Adrenal gland (tissue), 9 donors: ENCODE measurements at regions not wholly inside any gene's neighbourhood (a gene's known extent, or its start where the extent isn't known, plus 50 kb on each side); places are given as distances from the start of the nearest gene placed in this dataset.

ENCODE experiments used
- DNase-seq, 7 donors: peaks; one replicate each; pipeline ENCODE4 v3.0.0-alpha.2; 2019 to 2020
- H3K27ac ChIP-seq, 5 donors: fragments of 200-600 bp; sonication (generic) in 4 of 5; 1 replicate in 3 of 5; 2 replicates in 2 of 5; pipeline versions ENCODE4 v1.5.1 to v1.8.0; 2016 to 2020; ENCODE audit warnings: mild to moderate bottlenecking in 1 of 5
- H3K27me3 ChIP-seq: fragments of 200-600 bp; 2 replicates; pipeline ENCODE4 v1.8.0; 2021
- H3K36me3 ChIP-seq, 2 donors: fragments of 200-600 bp; replicated peaks in 1 of 2; 1 replicate in 1 of 2; 2 replicates in 1 of 2; pipeline versions ENCODE4 v1.5.1 to v1.8.0; 2018 to 2022
- H3K4me1 ChIP-seq, 2 donors: fragments of 200-600 bp; replicated peaks in 1 of 2; 1 replicate in 1 of 2; 2 replicates in 1 of 2; pipeline versions ENCODE4 v1.5.1 to v1.8.0; 2018 to 2021
- H3K4me3 ChIP-seq, 4 donors: fragments of 200-600 bp; sonication (generic) in 3 of 4; one replicate each; pipeline ENCODE4 v1.5.1; 2016 to 2018
- H3K9me3 ChIP-seq, 3 donors: fragments of 200-600 bp; sonication (generic) in 1 of 3; replicated peaks in 1 of 3; 1 replicate in 2 of 3; 2 replicates in 1 of 3; pipeline versions ENCODE4 v1.5.1 to v1.8.0; 2016 to 2021
- POLR2A ChIP-seq, 2 donors: fragments of 450-650 bp; IDR thresholded peaks; one replicate each; pipeline ENCODE4 v1.6.1; 2017; ENCODE audit warnings: antibody characterized with exemption in 2 of 2, mild to moderate bottlenecking in 2 of 2, moderate library complexity in 1 of 2
- WGBS, 4 donors: extraction: QIAGEN DNeasy Blood & Tissue Kit in 2 of 4; methylation state at CpG; one replicate each; pipeline versions ENCODE4 v1.1.5 to v1.1.7; 2013 to 2017; 5-methylcytosine and 5-hydroxymethylcytosine counted together
- intact Hi-C, 2 donors: fragments of 100-400 bp; cut with DNase I; formaldehyde crosslinking; loops; one replicate each; pipeline versions ENCODE4 v1.14.1 to v1.15.0; 2022 to 2023
- TF ChIP-seq, protein P1 (sequence below), 6 experiments: fragments of 450-650 bp in 4 of 6; fragments of 200-600 bp in 2 of 6; sonication (generic) in 1 of 6; IDR thresholded peaks; 1 replicate in 5 of 6; 2 replicates in 1 of 6; pipeline versions ENCODE4 v1.5.1 to v1.8.0; 2016 to 2021; ENCODE audit warnings: antibody characterized with exemption in 6 of 6, mild to moderate bottlenecking in 2 of 6, moderate library complexity in 1 of 6
- donor health status: healthy with polysubstance abuse.
- donor health status: Bipolar disorder and iron deficiency.
- donor health status: DM: yes; HTN: yes; CAD: no.
- donor health status: DM: no; HTN: no; CAD: no.
- donor health status: DM: no; HTN: no; CAD: no.

DNA sequence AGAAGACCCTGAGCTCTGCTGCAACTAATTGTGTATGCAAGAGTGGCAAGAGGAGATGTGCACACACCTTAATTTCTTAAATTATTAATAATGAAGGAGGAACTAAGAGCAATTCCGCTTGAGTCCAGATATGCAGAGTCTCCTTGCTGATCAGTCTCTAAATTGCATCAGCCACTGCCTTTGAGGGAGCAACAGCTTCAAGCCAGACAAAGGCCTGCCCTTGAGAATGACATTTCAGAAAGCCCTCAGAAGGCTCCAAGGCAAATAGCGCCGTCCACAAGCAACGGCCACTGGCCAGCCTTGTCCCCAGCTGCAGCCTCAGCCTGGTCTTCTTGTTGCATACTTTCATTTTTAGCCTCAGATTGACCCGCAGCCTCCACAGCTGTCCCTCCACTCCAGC is 110.6 kb upstream of the RNF32 start:
- TF ChIP-seq, protein P1, sequence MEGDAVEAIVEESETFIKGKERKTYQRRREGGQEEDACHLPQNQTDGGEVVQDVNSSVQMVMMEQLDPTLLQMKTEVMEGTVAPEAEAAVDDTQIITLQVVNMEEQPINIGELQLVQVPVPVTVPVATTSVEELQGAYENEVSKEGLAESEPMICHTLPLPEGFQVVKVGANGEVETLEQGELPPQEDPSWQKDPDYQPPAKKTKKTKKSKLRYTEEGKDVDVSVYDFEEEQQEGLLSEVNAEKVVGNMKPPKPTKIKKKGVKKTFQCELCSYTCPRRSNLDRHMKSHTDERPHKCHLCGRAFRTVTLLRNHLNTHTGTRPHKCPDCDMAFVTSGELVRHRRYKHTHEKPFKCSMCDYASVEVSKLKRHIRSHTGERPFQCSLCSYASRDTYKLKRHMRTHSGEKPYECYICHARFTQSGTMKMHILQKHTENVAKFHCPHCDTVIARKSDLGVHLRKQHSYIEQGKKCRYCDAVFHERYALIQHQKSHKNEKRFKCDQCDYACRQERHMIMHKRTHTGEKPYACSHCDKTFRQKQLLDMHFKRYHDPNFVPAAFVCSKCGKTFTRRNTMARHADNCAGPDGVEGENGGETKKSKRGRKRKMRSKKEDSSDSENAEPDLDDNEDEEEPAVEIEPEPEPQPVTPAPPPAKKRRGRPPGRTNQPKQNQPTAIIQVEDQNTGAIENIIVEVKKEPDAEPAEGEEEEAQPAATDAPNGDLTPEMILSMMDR (IDR thresholded peaks at IDR 0.05), result no peak
- no peak for TF ChIP-seq POLR2A (IDR thresholded peaks at IDR 0.05)
- intact Hi-C loops, result no loop called here
- H3K4me1 ChIP-seq, result peaks cover 12 to 26% of the 10 kb centered on the region in 2 donors
- H3K9me3 ChIP-seq, result no peaks in the 10 kb centered on the region
- WGBS, 4 donors, result 32 to 67% (median 53%) methylated on average over 5 of the region's 5 CpGs
- no peaks in the 10 kb centered on the region for H3K36me3 ChIP-seq
- H3K27me3 ChIP-seq, result no peaks in the 10 kb centered on the region
- peak in 6 of 7 donors; percentile 46 to 77 (median 67) for DNase-seq
- peak overlapping the region in 2 of 5 donors; percentile 42 to 66 for H3K27ac ChIP-seq
- H3K4me3 ChIP-seq, result no peak overlapping the region

DNA sequence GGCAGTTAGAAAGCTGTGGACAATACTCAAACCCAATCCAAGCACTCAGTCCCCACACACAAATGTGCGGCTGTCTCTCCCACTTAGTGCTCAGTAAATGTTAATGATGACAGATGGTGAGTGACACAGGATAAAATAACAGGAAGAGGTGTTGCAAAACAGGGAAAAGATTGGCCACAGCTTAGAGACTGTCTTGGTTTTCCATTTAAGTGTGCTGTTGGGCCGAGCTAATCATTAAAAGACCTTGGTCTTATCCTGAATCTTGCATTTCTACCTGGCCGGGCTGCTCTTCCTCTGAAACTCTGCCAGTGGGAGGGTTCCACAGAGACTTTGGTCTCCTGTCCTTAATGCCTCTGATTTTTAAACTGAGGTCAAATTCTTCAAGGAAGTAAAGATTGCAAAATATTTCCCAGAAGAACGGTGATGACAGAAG is 113.1 kb upstream of the RNF32 start:
- intact Hi-C loops, result no loop called here
- TF ChIP-seq POLR2A (IDR thresholded peaks at IDR 0.05), result no peak
- TF ChIP-seq, protein P1 (IDR thresholded peaks at IDR 0.05), result no peak
- Histone ChIP-seq H3K9me3 (no peaks in the 10 kb centered on the region), H3K27ac (peak overlapping the region in 2 of 5 donors; percentile 29 to 64), H3K4me3 (no peak overlapping the region), H3K27me3 (no peaks in the 10 kb centered on the region), H3K36me3 (no peaks in the 10 kb centered on the region), H3K4me1 (peaks cover 12 to 26% of the 10 kb centered on the region in 2 donors)
- peak in 2 of 7 donors; percentile 21 to 48 for DNase-seq
- WGBS, 4 donors, result 26 to 44% (median 34%) methylated on average over 4 of the region's 4 CpGs

DNA sequence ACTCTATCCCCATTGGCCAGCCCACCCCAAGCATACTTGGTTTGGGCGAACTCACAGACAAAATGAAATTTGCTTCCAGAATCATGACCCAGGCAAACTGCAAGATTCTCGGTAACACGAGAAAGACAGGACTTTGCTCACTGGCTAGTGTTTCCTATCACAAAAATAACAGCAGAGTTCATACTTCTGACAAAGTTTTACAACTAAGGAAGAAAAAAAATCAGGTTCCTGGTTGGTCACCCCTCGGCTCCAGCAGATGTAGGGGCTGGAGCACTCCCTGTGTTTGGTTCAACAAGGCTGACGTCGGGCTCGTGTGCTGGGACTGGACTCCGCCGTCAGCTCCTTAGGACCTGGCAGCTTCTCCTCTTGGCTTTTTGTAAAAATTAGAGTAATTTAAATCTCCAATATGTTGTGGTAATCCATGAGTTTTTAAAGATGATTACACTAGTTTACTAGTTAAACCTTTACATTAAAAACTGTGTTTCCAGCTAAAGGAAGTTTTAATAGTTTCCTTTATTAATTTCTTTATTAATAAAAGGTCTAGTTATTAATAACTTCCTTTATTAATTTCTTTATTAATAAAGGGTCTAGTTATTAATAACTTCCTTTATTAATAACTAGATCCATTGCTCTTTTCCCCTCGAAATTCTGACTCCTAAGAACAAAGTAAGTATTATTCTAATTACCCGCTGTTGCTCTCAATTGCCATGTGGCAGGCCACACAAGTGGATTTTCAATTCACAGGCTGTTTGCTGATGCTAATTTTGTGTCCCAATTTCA is 115.6 kb upstream of the RNF32 start:
- intact Hi-C loops, result no loop called here

DNA sequence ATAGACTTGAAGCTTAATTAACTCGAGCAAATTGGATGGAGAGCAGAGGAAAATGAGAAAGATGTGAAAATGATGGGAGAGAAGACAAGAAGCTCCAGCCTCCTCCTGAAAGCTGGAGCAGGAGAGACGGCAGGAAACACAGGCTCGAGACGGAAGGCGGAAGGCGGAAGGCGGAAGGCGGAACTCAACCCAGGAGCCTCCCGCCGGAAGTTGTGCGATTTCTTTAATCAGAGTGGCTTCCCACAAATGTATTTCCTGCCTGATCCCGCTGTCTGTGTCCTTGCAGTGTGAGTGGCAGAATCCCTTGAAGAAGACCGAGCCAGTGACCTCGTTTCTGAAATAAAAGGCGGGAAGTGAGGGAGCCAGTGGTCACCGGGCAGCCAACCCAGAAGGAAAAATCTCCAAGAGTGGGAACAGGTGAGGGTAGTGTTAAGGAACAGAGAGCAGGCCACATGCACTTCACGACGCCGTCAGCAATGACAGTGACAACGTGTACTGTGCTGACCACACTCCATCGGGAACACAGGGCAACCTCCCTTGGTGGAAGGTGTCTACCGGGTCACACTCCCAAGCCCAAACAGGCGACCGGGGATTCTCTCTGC is 117.0 kb upstream of the RNF32 start:
- intact Hi-C loops, result no loop called here
- H3K27me3 ChIP-seq, result no peaks in the 10 kb centered on the region

More for the DNA sequence above, 115.6 kb upstream of the RNF32 start:
- H3K4me1 ChIP-seq, result peaks cover 17 to 20% of the 10 kb centered on the region in 2 donors
- no peak overlapping the region for H3K27ac ChIP-seq
- no peaks in the 10 kb centered on the region for H3K9me3 ChIP-seq
- no peaks in the 10 kb centered on the region for H3K36me3 ChIP-seq
- peak in 1 of 7 donors; percentile 5 for DNase-seq
- no peaks in the 10 kb centered on the region for H3K27me3 ChIP-seq
- WGBS, 4 donors, result 78 to 89% (median 82%) methylated on average over 11 of the region's 11 CpGs
- no peak overlapping the region for H3K4me3 ChIP-seq
- no peak for TF ChIP-seq POLR2A (IDR thresholded peaks at IDR 0.05)
- TF ChIP-seq, protein P1 (IDR thresholded peaks at IDR 0.05), result no peak

More for the DNA sequence above, 117.0 kb upstream of the RNF32 start:
- Histone ChIP-seq H3K27ac (no peak overlapping the region), H3K4me3 (no peak overlapping the region), H3K4me1 (peaks cover 15 to 17% of the 10 kb centered on the region in 2 donors), H3K9me3 (no peaks in the 10 kb centered on the region), H3K36me3 (no peaks in the 10 kb centered on the region)
- 76 to 84% (median 80%) methylated on average over 24 of the region's 24 CpGs for WGBS, 4 donors
- TF ChIP-seq, protein P1 (IDR thresholded peaks at IDR 0.05), result no peak
- no peak for TF ChIP-seq POLR2A (IDR thresholded peaks at IDR 0.05)
- DNase-seq, result peak in 1 of 7 donors; percentile 18
